ENCODE measurements at regions not wholly inside any gene's neighbourhood (a gene's known extent, or its start where the extent isn't known, plus 50 kb on each side); places are given as distances from the start of the nearest gene placed in this dataset.
"Not testable (repeated sequence)": the region's sequence is repeated elsewhere in the genome, so short reads cannot be mapped to it uniquely, and the experiment has no call there.

- DNase-seq (ENCODE audit: low read depth, low spot score), result no peak
These were observed 134.3 kb upstream of the SLITRK5 start for GRCh38 chr13:87536899-87537298.

GRCh38 chr13:87537951-87538350 lies 133.2 kb upstream of the SLITRK5 start:
- DNase-seq (ENCODE audit: low read depth, low spot score), result no peak

- no peak for DNase-seq (ENCODE audit: low read depth, low spot score)
These were observed 132.7 kb upstream of the SLITRK5 start for GRCh38 chr13:87538366-87539052.

DNA sequence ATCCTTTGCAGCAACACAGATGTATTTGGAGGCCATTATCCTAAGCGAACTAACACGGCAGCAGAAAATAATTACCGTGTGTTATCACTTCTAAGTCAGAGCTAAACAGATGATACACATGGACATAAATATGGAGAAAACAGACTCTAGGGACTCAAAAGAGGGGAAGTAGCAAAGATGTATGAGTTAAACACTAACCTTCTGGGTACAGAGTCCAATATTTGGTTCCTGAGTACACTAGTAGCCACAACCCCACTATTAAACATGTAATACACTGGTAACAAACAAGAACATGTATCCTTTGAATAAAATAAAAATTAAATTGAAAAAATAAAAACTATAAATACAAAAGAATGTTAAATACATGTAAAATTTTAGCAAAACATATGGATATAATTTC lies 118.0 kb upstream of the SLITRK5 start:
- no peak for DNase-seq (ENCODE audit: low read depth, low spot score)

DNA sequence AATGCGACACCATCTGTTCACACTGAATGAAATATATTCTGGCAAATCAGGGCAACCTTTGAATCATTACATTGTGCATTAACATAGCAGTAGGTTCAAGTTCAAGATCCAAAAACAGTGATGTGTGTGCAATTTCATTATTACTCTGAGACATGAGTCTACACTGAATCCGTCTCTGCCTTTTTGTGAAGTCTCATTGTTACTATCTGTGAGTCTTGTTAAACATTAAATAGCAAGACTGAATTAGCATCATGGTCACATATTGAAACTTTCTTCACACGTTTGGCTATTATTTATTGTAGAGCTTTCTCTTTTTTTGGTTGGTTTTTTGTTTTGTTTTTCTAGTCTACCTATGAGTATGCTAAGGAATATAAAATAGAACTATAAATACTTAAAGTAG lies 117.1 kb upstream of the SLITRK5 start:
- no peak for DNase-seq (ENCODE audit: low read depth, low spot score)

- DNase-seq (ENCODE audit: low read depth, low spot score), result no peak
These were observed 113.4 kb upstream of the SLITRK5 start for GRCh38 chr13:87557788-87558187.

- DNase-seq (ENCODE audit: low read depth, low spot score), result not testable (repeated sequence)
These were observed 109.6 kb upstream of the SLITRK5 start for GRCh38 chr13:87561580-87561979.

DNA sequence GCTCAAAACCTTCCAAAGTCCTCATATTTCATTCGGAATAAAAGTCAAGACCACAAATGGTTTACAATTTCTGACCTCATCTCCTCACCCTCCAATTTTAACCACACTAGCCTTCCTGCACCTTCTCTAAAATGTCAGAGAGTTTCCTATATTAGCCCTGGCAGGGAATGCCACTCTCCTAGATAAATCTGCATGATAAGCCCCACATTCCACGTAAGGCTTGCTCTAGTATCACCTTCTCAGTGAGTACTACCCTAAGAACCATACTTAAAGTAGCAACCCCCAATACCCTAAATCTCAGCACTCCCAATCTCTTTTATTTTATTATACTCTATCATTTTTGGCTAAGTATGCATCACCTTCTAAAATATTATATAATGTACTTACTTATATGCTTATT lies 100.5 kb upstream of the SLITRK5 start:
- no peak for DNase-seq (ENCODE audit: low read depth, low spot score)

GRCh38 chr13:87582399-87582798 lies 88.8 kb upstream of the SLITRK5 start:
- DNase-seq (ENCODE audit: low read depth, low spot score), result no peak

GRCh38 chr13:87590518-87590917 lies 80.7 kb upstream of the SLITRK5 start:
- DNase-seq (ENCODE audit: low read depth, low spot score), result no peak

DNA sequence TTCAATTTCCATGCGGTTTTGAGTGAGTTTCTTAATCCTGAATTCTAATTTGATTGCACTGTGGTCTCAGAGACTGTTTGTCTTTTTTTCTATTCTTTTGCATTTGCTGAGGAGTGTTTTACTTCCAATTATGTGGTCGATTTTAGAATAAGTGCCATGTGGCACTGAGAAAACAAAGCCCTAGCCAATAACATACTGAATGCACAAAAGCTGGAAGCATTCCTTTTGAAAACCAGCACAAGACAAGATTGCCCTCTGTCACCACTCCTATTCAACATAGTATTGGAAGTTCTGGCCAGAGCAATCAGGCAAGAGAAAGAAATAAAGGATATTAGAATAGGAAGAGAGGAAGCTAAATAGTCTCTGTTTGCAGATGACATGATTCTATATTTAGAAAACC lies 66.7 kb upstream of the SLITRK5 start:
- DNase-seq (ENCODE audit: low read depth, low spot score), result not testable (repeated sequence)

DNA sequence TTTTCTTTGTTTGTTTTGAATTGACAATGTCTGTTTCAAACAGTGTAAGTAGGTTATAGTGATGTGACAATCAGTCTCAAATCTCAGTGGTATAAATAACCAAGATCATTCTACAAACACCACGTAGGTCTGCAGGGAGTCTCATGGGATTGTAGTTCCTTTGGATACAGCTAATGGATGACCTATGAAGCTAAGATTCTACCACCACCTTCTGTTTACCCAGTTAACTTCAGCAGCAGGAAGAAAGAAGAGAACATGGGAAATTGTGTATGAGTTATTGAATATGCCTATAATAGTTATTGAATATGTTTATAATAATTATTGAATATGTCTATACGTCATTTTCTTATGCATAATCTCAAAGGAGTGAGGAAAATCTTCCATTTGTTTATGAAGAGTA lies 63.9 kb upstream of the SLITRK5 start:
- no peak for DNase-seq (ENCODE audit: low read depth, low spot score)

DNA sequence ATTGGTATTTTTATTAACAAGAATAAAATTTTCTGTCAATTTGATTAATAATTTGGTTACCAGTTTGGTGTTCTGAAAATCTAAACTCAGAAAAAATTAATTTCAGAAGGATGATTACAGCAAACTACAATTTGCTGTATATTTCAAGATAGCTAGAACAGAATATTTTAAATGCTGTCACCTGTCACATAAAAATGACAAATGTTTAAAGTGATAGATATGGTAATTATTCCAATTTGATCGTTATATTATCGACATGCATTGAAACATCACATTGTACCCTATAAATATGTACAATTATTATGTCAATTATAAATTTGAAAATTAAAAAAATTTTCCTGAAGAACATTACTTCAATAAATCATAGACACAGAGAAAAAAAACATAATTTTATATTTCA lies 56.9 kb upstream of the SLITRK5 start:
- no peak for DNase-seq (ENCODE audit: low read depth, low spot score)

All from smooth muscle cell of the brain vasculature (primary cell).